AG04450 (cell line): ENCODE measurements at regions not wholly inside any gene's neighbourhood (a gene's known extent, or its start where the extent isn't known, plus 50 kb on each side); places are given as distances from the start of the nearest gene placed in this dataset.
"Not testable (repeated sequence)": the region's sequence is repeated elsewhere in the genome, so short reads cannot be mapped to it uniquely, and the experiment has no call there.

Source experiments
- CTCF ChIA-PET: fragments of 300-600, 350-600 bp; formaldehyde crosslinking; extraction: SDS; loops from one replicate; lab custom pipeline; 2022; ENCODE audit warnings: antibody characterized with exemption, inconsistent platforms; lab: Charles Lee
- POLR2A ChIA-PET: fragments of 350-600 bp; formaldehyde crosslinking; extraction: SDS; loops from one replicate; lab custom pipeline; 2021; ENCODE audit warnings: antibody characterized with exemption, inconsistent platforms; lab: Yijun Ruan, JAX
- DNase-seq: peaks from one replicate; pipeline ENCODE4 v3.0.0-alpha.2; 2011; ENCODE audit warnings: low read depth, low spot score
- H3K27ac ChIP-seq: one replicate; pipeline ENCODE4 v1.5.1; 2012; ENCODE audit warnings: low read depth, low read length, control low read depth
- H3K27me3 ChIP-seq: one replicate; pipeline ENCODE4 v1.6.0; 2012; ENCODE audit warnings: low read length; ENCODE audit not compliant: control insufficient read depth, insufficient read depth
- H3K4me3 ChIP-seq: 2 replicates; pipeline ENCODE4 v1.5.1; 2011; ENCODE audit warnings: mild to moderate bottlenecking, low read depth, low read length, control low read depth
- H3K9me3 ChIP-seq: 2 replicates; pipeline ENCODE4 v1.5.1; 2012; ENCODE audit warnings: low read length; ENCODE audit not compliant: control insufficient read depth, insufficient read depth
- CTCF ChIP-seq: IDR thresholded peaks from 2 replicates; pipeline ENCODE4 v1.5.1; 2011; ENCODE audit warnings: low read depth, low read length, control low read depth, inconsistent platforms

DNA sequence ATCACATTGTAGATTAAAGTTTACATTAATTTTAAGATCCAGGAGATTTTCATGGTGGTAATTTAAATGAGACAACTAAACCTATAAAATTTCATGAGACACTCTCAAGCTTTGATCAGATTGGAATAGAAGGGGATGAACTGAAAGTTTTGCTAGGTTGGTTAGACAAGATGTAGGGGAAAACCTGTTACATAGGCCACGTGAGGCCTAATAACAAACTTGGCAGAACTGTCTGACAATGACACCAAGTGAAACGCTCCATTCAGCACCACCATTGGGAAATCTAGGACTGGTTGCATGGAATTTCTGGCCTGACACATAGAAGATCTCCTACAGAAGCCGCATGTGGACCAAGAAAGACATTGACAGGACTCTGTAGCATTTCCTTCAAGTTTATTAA lies 87.8 kb upstream of the SLC39A10 start:
- no peak for DNase-seq
- no peaks in the 10 kb centered on the region; the same call in 1 of the 2 replicates for H3K9me3 ChIP-seq
- no peak overlapping the region for H3K27ac ChIP-seq
- CTCF ChIA-PET: interaction anchor here (1.4 kb wide), 1 partner anchor 88 kb away, joined by 3 read pairs; the partner anchor contains the start of gene SLC39A10
- no peak for TF ChIP-seq CTCF
- H3K4me3 ChIP-seq: no peak overlapping the region
- no peaks in the 10 kb centered on the region for H3K27me3 ChIP-seq
- POLR2A ChIA-PET: no interaction called here

GRCh38 chr2:195564625-195565135 lies 92.3 kb upstream of the SLC39A10 start:
- not testable (repeated sequence) for DNase-seq, H3K27me3 ChIP-seq, H3K4me3 ChIP-seq, H3K27ac ChIP-seq, H3K9me3 ChIP-seq
- POLR2A ChIA-PET: interaction anchor here (0.6 to 1.0 kb wide), 2 partner anchors 92 to 683 kb away, joined by 4 to 5 read pairs; partner anchors contain the start of gene SLC39A10
- CTCF ChIA-PET: interaction anchor here (1.2 kb wide), 1 partner anchor 503 kb away, joined by 3 read pairs; the partner anchor contains the start of gene DNAH7

DNA sequence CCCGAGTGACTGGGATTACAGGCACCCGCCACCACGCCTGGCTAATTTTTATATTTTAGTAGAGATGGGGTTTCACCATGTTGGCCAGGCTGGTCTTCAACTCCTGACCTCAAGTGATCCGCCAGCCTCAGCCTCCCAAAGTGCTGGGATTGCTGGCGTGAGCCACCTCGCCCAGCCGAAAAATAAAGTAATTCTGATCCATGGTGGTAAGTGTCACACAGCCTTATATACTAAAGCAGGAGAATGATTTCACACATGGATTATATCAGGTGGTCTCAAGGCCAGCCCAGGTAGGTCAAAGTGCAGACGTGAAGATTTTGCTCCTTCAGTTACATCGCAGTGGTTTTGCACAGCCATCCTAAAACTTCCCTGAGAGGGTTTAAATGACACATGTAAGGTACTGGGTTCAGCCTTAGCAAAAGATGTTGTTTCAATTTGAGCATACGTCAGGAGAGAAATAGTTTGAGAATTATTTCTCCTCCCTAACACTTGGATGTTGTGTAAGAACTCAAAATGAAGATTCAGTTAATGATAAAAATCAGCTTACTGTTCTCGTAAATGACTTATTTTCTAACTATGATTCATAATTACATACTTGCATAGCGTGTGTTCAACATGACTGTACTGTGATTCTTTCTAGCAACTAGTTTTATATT lies 93.0 kb upstream of the SLC39A10 start:
- POLR2A ChIA-PET: interaction anchor here (0.6 to 1.0 kb wide), 2 partner anchors 93 to 684 kb away, joined by 4 to 5 read pairs; partner anchors contain the start of gene SLC39A10
- Histone ChIP-seq H3K27ac (peak overlapping the region; percentile 92), H3K4me3 (no peak overlapping the region), H3K9me3 (no peaks in the 10 kb centered on the region; the same call in 1 of the 2 replicates), H3K27me3 (no peaks in the 10 kb centered on the region)
- DNase-seq: peak; percentile 55
- no peak for TF ChIP-seq CTCF
- CTCF ChIA-PET: interaction anchor here (0.6 kb wide), 1 partner anchor 505 kb away, joined by 3 read pairs; the partner anchor contains the start of gene DNAH7

DNA sequence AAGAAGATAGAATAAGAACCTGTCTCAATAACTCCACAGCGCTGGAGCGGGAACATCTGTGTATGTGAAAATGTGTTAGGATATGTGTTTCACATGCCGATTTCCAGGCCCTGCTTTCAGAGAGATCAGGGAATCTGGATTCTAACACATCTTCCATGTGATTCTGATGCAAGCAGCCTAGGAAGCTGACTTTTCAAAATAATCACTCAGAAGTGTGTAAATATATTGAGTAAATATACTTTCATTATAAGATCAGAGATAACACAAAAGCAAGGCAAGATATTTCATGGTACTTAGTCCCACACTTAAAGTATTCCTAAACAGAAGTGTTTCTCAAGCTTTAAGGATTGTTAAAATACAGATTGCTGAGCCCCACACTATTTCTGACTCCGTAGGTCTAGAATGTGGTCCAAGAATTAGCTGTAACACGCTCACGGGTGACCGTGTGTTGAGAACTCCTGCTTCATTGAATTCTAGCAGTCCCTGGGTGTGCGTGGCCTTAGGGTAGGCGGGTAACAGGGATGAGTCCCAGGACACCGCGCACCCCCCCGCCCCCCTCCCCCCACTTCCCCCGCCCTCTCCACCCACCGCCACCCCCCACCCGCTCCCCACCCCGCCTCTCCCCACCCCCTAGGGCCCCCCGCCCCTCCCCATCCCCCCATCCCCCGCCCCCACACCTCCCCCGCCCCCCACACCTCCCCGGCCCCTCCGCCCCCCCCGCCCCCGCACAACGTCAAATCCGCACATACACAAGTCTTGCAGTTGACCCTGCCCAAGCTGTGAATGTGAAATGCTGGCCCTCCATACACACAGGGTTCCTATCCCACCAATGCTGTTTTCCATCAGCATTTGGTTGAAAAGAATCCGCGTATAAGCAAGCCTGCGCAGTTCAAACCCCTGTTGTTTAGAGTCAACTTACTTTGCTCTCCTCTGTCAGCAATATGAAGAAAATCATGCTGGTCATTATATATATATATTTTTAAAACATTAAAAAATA lies 94.2 kb upstream of the SLC39A10 start:
- TF ChIP-seq CTCF: no peak
- Histone ChIP-seq H3K27ac (peak overlapping the region; percentile 92), H3K4me3 (no peak overlapping the region), H3K27me3 (no peaks in the 10 kb centered on the region), H3K9me3 (no peaks in the 10 kb centered on the region; the same call in 1 of the 2 replicates)
- no peak for DNase-seq
- ChIA-PET POLR2A (interaction anchor here (0.6 to 2.3 kb wide), 3 partner anchors 11 to 101 kb away, joined by 3 to 35 read pairs (median 9); partner anchors contain the start of gene SLC39A10), CTCF (interaction anchor here (0.6 to 3.3 kb wide), 3 partner anchors 97 to 505 kb away, joined by 3 to 22 read pairs (median 4); partner anchors contain the start of gene DNAH7)
